ENCODE measurements at regions not wholly inside any gene's neighbourhood (a gene's known extent, or its start where the extent isn't known, plus 50 kb on each side); places are given as distances from the start of the nearest gene placed in this dataset.

DNA sequence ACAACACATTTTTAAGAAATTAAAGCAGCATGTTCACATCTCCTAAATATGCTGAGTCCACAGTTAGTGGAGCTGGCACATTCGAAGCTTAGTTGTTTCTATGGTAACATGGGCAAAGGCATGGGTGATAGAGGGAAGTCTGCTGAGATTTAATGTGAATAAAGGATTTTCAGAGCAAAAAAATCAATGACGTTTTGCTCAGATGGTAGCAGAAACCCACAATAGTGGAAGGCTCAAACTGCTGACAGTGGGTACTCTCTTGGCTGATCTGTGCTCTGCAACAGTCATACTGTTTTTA is 795.1 kb upstream of the ARPP21 start:
- no peak for DNase-seq (ENCODE audit: extremely low read depth in 1 of 2, low read depth in 1 of 2)

DNA sequence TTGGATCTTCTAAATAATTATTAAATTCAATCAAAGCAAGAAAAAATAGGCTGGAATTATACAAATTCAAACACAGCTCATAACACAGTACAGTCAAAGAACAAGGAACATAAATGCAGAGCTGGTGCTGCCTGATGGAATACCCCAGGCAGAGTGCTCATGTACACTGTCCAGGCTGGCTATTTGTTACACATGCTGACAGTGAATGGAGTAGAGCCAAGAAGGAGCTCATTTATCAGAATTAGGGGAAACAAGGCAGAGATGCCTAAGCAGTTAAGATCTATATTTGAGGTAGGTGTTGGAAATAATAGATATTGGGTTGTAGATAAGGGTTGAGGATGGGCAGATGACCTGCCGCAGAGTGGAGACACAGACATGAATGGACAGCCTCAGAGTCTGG is 788.2 kb upstream of the ARPP21 start:
- no peak for DNase-seq (ENCODE audit: extremely low read depth in 1 of 2, low read depth in 1 of 2)

DNA sequence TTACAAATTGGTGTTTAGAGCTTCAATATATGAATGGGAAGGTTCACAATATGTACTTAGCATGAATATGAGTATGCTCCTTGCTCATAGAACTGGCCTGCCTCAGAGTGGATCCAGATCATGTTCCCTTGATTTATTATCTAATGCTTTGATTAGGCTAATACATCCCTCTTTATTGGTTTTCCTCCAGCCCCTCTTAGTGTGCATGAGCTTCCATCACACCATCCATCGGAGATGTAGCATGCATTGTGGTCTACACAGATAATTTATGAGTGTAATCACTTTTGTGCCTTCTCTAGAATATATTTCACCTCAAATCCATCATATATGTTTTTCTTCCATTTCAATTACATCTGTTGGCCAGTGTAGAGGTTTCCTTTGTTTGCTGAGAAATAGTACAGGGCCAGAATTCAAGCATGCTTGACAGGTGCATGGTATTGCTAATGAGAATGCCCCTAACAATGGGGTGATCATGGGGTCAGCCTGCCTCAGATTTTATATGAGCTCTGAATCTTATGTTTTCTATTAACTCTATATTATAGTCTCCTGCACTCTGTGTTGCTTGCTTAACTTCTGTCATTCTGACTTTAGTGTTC is 786.4 kb upstream of the ARPP21 start:
- no peak for DNase-seq (ENCODE audit: extremely low read depth in 1 of 2, low read depth in 1 of 2)

GRCh38 chr3:34856081-34856947 is 783.0 kb upstream of the ARPP21 start:
- DNase-seq (ENCODE audit: extremely low read depth in 1 of 2, low read depth in 1 of 2) = no peak

GRCh38 chr3:34858067-34858660 is 781.2 kb upstream of the ARPP21 start:
- DNase-seq (ENCODE audit: extremely low read depth in 1 of 2, low read depth in 1 of 2) = no peak

DNA sequence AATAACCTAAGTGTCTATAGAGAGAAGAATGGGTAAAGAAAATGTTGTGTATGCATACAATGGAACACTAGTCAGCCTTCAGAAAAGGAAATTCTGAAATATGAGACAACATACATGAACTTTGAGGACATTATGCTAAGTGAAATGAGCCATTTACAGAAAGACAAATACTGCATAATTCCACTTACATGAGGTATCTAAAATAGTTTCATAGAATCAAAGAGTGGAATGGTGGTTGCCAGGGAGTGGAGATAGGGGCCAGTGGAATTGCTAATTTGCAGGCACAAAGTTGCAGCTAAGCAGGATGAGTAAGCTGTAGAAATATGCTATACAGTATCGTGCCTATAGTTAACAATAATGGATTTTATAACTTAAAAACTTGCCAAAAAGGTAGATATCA is 779.6 kb upstream of the ARPP21 start:
- DNase-seq (ENCODE audit: extremely low read depth in 1 of 2, low read depth in 1 of 2) = no peak

- no peak for DNase-seq (ENCODE audit: extremely low read depth in 1 of 2, low read depth in 1 of 2)
Measured at GRCh38 chr3:34862456-34862855, 776.9 kb upstream of the ARPP21 start.

GRCh38 chr3:34863485-34863884 is 775.8 kb upstream of the ARPP21 start:
- DNase-seq (ENCODE audit: extremely low read depth in 1 of 2, low read depth in 1 of 2) = no peak

GRCh38 chr3:34864011-34864410 is 775.3 kb upstream of the ARPP21 start:
- DNase-seq (ENCODE audit: extremely low read depth in 1 of 2, low read depth in 1 of 2) = no peak

- no peak for DNase-seq (ENCODE audit: extremely low read depth in 1 of 2, low read depth in 1 of 2)
Measured at GRCh38 chr3:34865346-34865745, 774.0 kb upstream of the ARPP21 start.

DNA sequence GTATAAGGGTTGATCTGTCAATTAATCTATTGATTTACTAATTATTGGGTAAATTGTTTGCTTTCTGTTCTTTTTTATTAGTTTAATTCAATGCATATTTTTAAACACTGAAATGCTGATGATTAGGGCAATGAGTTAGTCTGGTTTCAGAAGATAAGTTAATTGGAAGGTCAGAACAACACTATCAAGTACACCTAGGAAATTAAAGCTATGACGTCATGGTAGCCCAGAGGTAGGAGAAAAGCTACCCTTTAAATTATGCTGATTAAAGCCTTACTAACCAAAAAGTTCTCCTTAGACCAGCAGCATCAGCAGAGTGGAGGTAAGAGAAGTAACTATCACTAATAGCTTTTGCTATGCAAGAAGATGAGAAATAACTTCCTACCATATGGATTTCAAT is 770.4 kb upstream of the ARPP21 start:
- DNase-seq (ENCODE audit: extremely low read depth in 1 of 2, low read depth in 1 of 2) = no peak

- no peak for DNase-seq (ENCODE audit: extremely low read depth in 1 of 2, low read depth in 1 of 2)
Measured at GRCh38 chr3:34869696-34870095, 769.6 kb upstream of the ARPP21 start.

DNA sequence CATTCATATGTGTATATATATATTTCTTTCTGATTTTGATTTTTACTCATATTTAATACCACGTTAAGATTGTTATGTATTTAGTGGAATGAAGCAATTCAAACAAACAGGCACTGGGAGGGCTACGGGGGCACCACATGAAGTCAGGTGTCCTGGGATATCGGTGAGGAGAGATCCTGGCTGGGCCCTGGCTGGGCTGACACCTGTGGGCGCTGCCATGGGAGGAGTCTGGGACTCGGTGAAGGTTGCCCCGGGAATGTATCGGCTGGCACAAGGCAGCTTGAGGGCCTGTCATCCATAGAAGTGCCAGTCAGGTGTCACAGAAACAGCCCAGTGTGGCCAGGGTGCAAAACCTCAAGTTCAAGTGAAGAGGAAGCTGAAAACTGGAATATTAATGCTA is 766.9 kb upstream of the ARPP21 start:
- no peak for DNase-seq (ENCODE audit: extremely low read depth in 1 of 2, low read depth in 1 of 2)

GRCh38 chr3:34876997-34877396 is 762.3 kb upstream of the ARPP21 start:
- DNase-seq (ENCODE audit: extremely low read depth in 1 of 2, low read depth in 1 of 2) = no peak

- no peak for DNase-seq (ENCODE audit: extremely low read depth in 1 of 2, low read depth in 1 of 2)
Measured at GRCh38 chr3:34878488-34878887, 760.8 kb upstream of the ARPP21 start.

DNA sequence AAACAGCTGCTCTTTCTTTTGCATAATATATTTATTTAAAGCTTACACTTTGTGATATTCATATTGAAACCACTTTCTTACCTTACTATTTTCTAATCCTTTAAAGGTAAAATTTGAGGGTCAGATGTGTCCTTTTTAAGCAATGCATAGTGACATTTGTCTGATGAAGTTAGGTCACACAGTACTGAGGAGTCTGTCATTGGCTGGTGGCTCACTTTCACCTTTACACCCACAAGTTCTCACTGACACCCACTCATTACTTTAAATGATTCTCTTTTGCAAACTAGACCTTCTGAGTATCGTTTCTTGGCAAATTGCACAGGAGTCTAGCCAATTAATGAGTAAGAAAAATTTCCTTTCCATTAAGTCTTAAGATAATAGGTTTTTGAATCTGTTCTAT is 758.3 kb upstream of the ARPP21 start:
- DNase-seq (ENCODE audit: extremely low read depth in 1 of 2, low read depth in 1 of 2) = no peak

DNA sequence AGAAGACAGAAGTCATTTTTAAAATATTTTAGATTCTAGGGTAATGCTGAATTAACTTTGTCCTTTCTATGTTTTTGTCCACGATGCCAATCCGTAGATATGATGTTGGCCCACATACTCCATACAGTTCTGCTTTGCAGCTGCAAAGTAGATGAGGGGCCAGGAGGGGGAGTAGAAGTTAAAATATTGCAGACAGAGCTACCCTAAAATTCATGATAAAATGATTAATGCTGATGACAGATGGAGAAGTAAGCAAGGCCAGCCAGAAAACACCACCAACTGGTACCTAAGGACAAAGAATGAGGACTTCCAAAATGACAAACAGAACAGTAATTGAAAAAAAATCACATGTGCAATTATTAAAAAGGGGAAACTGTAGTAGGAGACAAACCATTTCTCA is 756.6 kb upstream of the ARPP21 start:
- DNase-seq (ENCODE audit: extremely low read depth in 1 of 2, low read depth in 1 of 2) = no peak

- DNase-seq (ENCODE audit: extremely low read depth in 1 of 2, low read depth in 1 of 2) = no peak
Measured at GRCh38 chr3:34884007-34884406, 755.3 kb upstream of the ARPP21 start.

- no peak for DNase-seq (ENCODE audit: extremely low read depth in 1 of 2, low read depth in 1 of 2)
Measured at GRCh38 chr3:34886443-34886842, 752.9 kb upstream of the ARPP21 start.

- no peak for DNase-seq (ENCODE audit: extremely low read depth in 1 of 2, low read depth in 1 of 2)
Measured at GRCh38 chr3:34889641-34890040, 749.7 kb upstream of the ARPP21 start.

- DNase-seq (ENCODE audit: extremely low read depth in 1 of 2, low read depth in 1 of 2) = no peak
Measured at GRCh38 chr3:34890247-34890646, 749.1 kb upstream of the ARPP21 start.

DNA sequence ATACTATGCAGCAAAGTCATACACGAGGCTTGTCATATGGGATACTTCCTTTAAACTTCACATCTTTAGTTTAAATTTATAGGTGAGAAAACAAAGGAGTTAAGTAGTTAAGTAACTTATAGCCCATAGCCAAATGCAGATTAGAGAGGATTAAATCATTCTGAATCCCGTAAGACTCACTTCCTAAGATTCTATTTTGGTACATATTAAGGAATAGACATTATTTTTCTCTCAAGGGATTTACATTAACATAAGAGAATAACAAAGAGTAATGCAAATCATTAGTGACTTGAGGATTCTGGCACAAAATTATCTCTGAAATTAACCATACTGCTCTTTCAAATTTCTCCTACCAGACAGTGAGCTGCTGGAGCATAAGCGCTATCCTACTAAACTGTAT is 747.4 kb upstream of the ARPP21 start:
- DNase-seq (ENCODE audit: extremely low read depth in 1 of 2, low read depth in 1 of 2) = no peak
